Ishikawa (cell line): ENCODE measurements at regions not wholly inside any gene's neighbourhood (a gene's known extent, or its start where the extent isn't known, plus 50 kb on each side); places are given as distances from the start of the nearest gene placed in this dataset.

Source experiments
- CEBPB ChIP-seq: IDR thresholded peaks from 2 replicates; pipeline ENCODE4 v1.6.1; 2012
- CREB1 ChIP-seq: IDR thresholded peaks from 2 replicates; pipeline ENCODE4 v1.6.1; 2012; ENCODE audit warnings: low read depth
- EGR1 ChIP-seq: IDR thresholded peaks from 2 replicates; pipeline ENCODE4 v1.6.1; 2012
- EP300 ChIP-seq: IDR thresholded peaks from 2 replicates; pipeline ENCODE4 v1.6.1; 2012; ENCODE audit warnings: borderline replicate concordance
- FOXM1 ChIP-seq: IDR thresholded peaks from 2 replicates; pipeline ENCODE4 v1.6.1; 2012; ENCODE audit warnings: low read depth, borderline replicate concordance
- MAX ChIP-seq: IDR thresholded peaks from 2 replicates; pipeline ENCODE4 v1.6.1; 2012
- NFIC ChIP-seq: IDR thresholded peaks from 2 replicates; pipeline ENCODE4 v1.6.1; 2012
- RAD21 ChIP-seq: IDR thresholded peaks from 2 replicates; pipeline ENCODE4 v1.6.1; 2012; ENCODE audit warnings: low read depth
- REST ChIP-seq: IDR thresholded peaks from 2 replicates; pipeline ENCODE4 v1.6.1; 2012; ENCODE audit warnings: low read depth, mild to moderate bottlenecking
- TAF1 ChIP-seq: IDR thresholded peaks from 2 replicates; pipeline ENCODE4 v1.6.1; 2012; ENCODE audit warnings: low read depth, mild to moderate bottlenecking
- TCF12 ChIP-seq: IDR thresholded peaks from 2 replicates; pipeline ENCODE4 v1.6.1; 2012; ENCODE audit warnings: low read depth
- YY1 ChIP-seq: IDR thresholded peaks from 2 replicates; pipeline ENCODE4 v1.6.1; 2012; ENCODE audit warnings: low read depth
- ZBTB7A ChIP-seq: IDR thresholded peaks from 2 replicates; pipeline ENCODE4 v1.6.1; 2012; ENCODE audit warnings: low read depth
- TF ChIP-seq, protein P1 (sequence below): IDR thresholded peaks from 2 replicates; pipeline ENCODE4 v1.6.1; 2012

GRCh38 chr6:159436581-159436980, 256.5 kb downstream of the SOD2 start:
- TF ChIP-seq TAF1 = no peak
- TF ChIP-seq EP300 = no peak
- TF ChIP-seq NFIC = no peak
- TF ChIP-seq, protein P1, sequence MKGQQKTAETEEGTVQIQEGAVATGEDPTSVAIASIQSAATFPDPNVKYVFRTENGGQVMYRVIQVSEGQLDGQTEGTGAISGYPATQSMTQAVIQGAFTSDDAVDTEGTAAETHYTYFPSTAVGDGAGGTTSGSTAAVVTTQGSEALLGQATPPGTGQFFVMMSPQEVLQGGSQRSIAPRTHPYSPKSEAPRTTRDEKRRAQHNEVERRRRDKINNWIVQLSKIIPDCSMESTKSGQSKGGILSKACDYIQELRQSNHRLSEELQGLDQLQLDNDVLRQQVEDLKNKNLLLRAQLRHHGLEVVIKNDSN = no peak
- no peak for TF ChIP-seq YY1
- no peak for TF ChIP-seq RAD21
- no peak for TF ChIP-seq FOXM1
- TF ChIP-seq CEBPB = no peak
- no peak for TF ChIP-seq ZBTB7A
- no peak for TF ChIP-seq TCF12
- TF ChIP-seq MAX = no peak
- no peak for TF ChIP-seq EGR1
- TF ChIP-seq REST = no peak
- TF ChIP-seq CREB1 = no peak
